ENCODE measurements at regions not wholly inside any gene's neighbourhood (a gene's known extent, or its start where the extent isn't known, plus 50 kb on each side); places are given as distances from the start of the nearest gene placed in this dataset.

- no peak for DNase-seq
- H4K91ac ChIP-seq (ENCODE audit: low read depth, low read length) = no peak overlapping the region
- H3K4me2 ChIP-seq (ENCODE audit: low read length) = no peak overlapping the region
- no peaks in the 10 kb centered on the region for H3K36me3 ChIP-seq (ENCODE audit: control insufficient read depth in 1 of 2, insufficient read depth in 2 of 2, low read length in 2 of 2)
- no CpG with 5 or more reads among the region's 3 CpGs for WGBS (ENCODE audit: extremely low coverage, insufficient coverage, insufficient read length)
- H3K18ac ChIP-seq (ENCODE audit: low read length) = no peak overlapping the region
- H3K4me3 ChIP-seq (ENCODE audit: low read depth, low read length) = no peak overlapping the region
- no peak overlapping the region for H4K12ac ChIP-seq (ENCODE audit: low read depth, low read length)
- no peaks in the 10 kb centered on the region for H3K27me3 ChIP-seq (ENCODE audit: insufficient read depth, low read length)
- no peak overlapping the region for H2AK5ac ChIP-seq (ENCODE audit: low read length)
- H2BK120ac ChIP-seq (ENCODE audit: insufficient read depth, low read length, poor library complexity) = no peak overlapping the region
- no peak overlapping the region for H3K14ac ChIP-seq (ENCODE audit: low read length)
- H3K9ac ChIP-seq (ENCODE audit: low read length) = no peak overlapping the region
- H4K8ac ChIP-seq (ENCODE audit: low read depth, low read length) = no peak overlapping the region
- H3K79me1 ChIP-seq (ENCODE audit: low read length) = no peaks in the 10 kb centered on the region
- H3K79me2 ChIP-seq (ENCODE audit: control insufficient read depth, insufficient read depth, low read length, poor library complexity) = no peaks in the 10 kb centered on the region
- no peak overlapping the region for H2BK12ac ChIP-seq (ENCODE audit: low read length)
- no peak overlapping the region for H3K23ac ChIP-seq (ENCODE audit: low read length)
- peaks cover 0 to 2% of the 10 kb centered on the region in 2 experiments for H3K4me1 ChIP-seq (ENCODE audit: control insufficient read depth in 1 of 2, insufficient read depth in 2 of 2, low read length in 2 of 2)
- H2AFZ ChIP-seq (ENCODE audit: insufficient read depth, low read length, poor library complexity) = no peak overlapping the region
- no peak overlapping the region for H3K4ac ChIP-seq (ENCODE audit: low read depth, low read length)
- H3K27ac ChIP-seq (ENCODE audit: low read depth, low read length) = no peak overlapping the region
- H3K9me3 ChIP-seq (ENCODE audit: insufficient read depth, low read depth, low read length) = no peaks in the 10 kb centered on the region
- H2BK5ac ChIP-seq (ENCODE audit: low read depth, low read length, poor library complexity) = no peak overlapping the region
These were observed 644.2 kb upstream of the SETBP1 start for GRCh38 chr18:44036501-44036900.

- H2BK12ac ChIP-seq (ENCODE audit: low read length) = no peak overlapping the region
- no peak overlapping the region for H2AFZ ChIP-seq (ENCODE audit: insufficient read depth, low read length, poor library complexity)
- H4K12ac ChIP-seq (ENCODE audit: low read depth, low read length) = no peak overlapping the region
- no peak overlapping the region for H2BK120ac ChIP-seq (ENCODE audit: insufficient read depth, low read length, poor library complexity)
- no peak overlapping the region for H2BK5ac ChIP-seq (ENCODE audit: low read depth, low read length, poor library complexity)
- no peaks in the 10 kb centered on the region for H3K79me2 ChIP-seq (ENCODE audit: control insufficient read depth, insufficient read depth, low read length, poor library complexity)
- no peak overlapping the region for H4K8ac ChIP-seq (ENCODE audit: low read depth, low read length)
- no peak overlapping the region for H3K4ac ChIP-seq (ENCODE audit: low read depth, low read length)
- H3K27me3 ChIP-seq (ENCODE audit: insufficient read depth, low read length) = no peaks in the 10 kb centered on the region
- no peak overlapping the region for H3K23ac ChIP-seq (ENCODE audit: low read length)
- no peaks in the 10 kb centered on the region for H3K36me3 ChIP-seq (ENCODE audit: control insufficient read depth in 1 of 2, insufficient read depth in 2 of 2, low read length in 2 of 2)
- no peaks in the 10 kb centered on the region for H3K9me3 ChIP-seq (ENCODE audit: insufficient read depth, low read depth, low read length)
- no peak overlapping the region for H3K27ac ChIP-seq (ENCODE audit: low read depth, low read length)
- H4K91ac ChIP-seq (ENCODE audit: low read depth, low read length) = no peak overlapping the region
- H3K9ac ChIP-seq (ENCODE audit: low read length) = no peak overlapping the region
- no peak overlapping the region for H3K4me2 ChIP-seq (ENCODE audit: low read length)
- no peak overlapping the region for H3K18ac ChIP-seq (ENCODE audit: low read length)
- H3K4me3 ChIP-seq (ENCODE audit: low read depth, low read length) = no peak overlapping the region
- no CpG with 5 or more reads among the region's 2 CpGs for WGBS (ENCODE audit: extremely low coverage, insufficient coverage, insufficient read length)
- no peak for DNase-seq
- no peak overlapping the region for H2AK5ac ChIP-seq (ENCODE audit: low read length)
- no peak overlapping the region for H3K14ac ChIP-seq (ENCODE audit: low read length)
- H3K79me1 ChIP-seq (ENCODE audit: low read length) = no peaks in the 10 kb centered on the region
- no peaks in the 10 kb centered on the region for H3K4me1 ChIP-seq (ENCODE audit: control insufficient read depth in 1 of 2, insufficient read depth in 2 of 2, low read length in 2 of 2)
These were observed 641.5 kb upstream of the SETBP1 start for GRCh38 chr18:44039216-44039615.

GRCh38 chr18:44039826-44040225 lies 640.9 kb upstream of the SETBP1 start:
- no peak overlapping the region for H2BK5ac ChIP-seq (ENCODE audit: low read depth, low read length, poor library complexity)
- no peak overlapping the region for H3K27ac ChIP-seq (ENCODE audit: low read depth, low read length)
- no peak overlapping the region for H3K23ac ChIP-seq (ENCODE audit: low read length)
- no peaks in the 10 kb centered on the region for H3K4me1 ChIP-seq (ENCODE audit: control insufficient read depth in 1 of 2, insufficient read depth in 2 of 2, low read length in 2 of 2)
- no peaks in the 10 kb centered on the region for H3K36me3 ChIP-seq (ENCODE audit: control insufficient read depth in 1 of 2, insufficient read depth in 2 of 2, low read length in 2 of 2)
- no peak overlapping the region for H3K18ac ChIP-seq (ENCODE audit: low read length)
- no peak overlapping the region for H3K9ac ChIP-seq (ENCODE audit: low read length)
- no peak overlapping the region for H2BK12ac ChIP-seq (ENCODE audit: low read length)
- no peak overlapping the region for H4K91ac ChIP-seq (ENCODE audit: low read depth, low read length)
- H3K14ac ChIP-seq (ENCODE audit: low read length) = no peak overlapping the region
- no peak overlapping the region for H4K12ac ChIP-seq (ENCODE audit: low read depth, low read length)
- no peak overlapping the region for H4K8ac ChIP-seq (ENCODE audit: low read depth, low read length)
- no peak overlapping the region for H2AFZ ChIP-seq (ENCODE audit: insufficient read depth, low read length, poor library complexity)
- DNase-seq = no peak
- no peaks in the 10 kb centered on the region for H3K79me2 ChIP-seq (ENCODE audit: control insufficient read depth, insufficient read depth, low read length, poor library complexity)
- H3K9me3 ChIP-seq (ENCODE audit: insufficient read depth, low read depth, low read length) = no peaks in the 10 kb centered on the region
- no peak overlapping the region for H2BK120ac ChIP-seq (ENCODE audit: insufficient read depth, low read length, poor library complexity)
- no peak overlapping the region for H3K4ac ChIP-seq (ENCODE audit: low read depth, low read length)
- H3K79me1 ChIP-seq (ENCODE audit: low read length) = no peaks in the 10 kb centered on the region
- H3K27me3 ChIP-seq (ENCODE audit: insufficient read depth, low read length) = no peaks in the 10 kb centered on the region
- H2AK5ac ChIP-seq (ENCODE audit: low read length) = no peak overlapping the region
- no CpG with 5 or more reads among the region's 1 CpG for WGBS (ENCODE audit: extremely low coverage, insufficient coverage, insufficient read length)
- H3K4me3 ChIP-seq (ENCODE audit: low read depth, low read length) = no peak overlapping the region
- H3K4me2 ChIP-seq (ENCODE audit: low read length) = no peak overlapping the region

- Histone ChIP-seq H3K4me1 (ENCODE audit: control insufficient read depth in 1 of 2, insufficient read depth in 2 of 2, low read length in 2 of 2) (no peaks in the 10 kb centered on the region), H4K12ac (ENCODE audit: low read depth, low read length) (no peak overlapping the region), H3K36me3 (ENCODE audit: control insufficient read depth in 1 of 2, insufficient read depth in 2 of 2, low read length in 2 of 2) (no peaks in the 10 kb centered on the region), H2AK5ac (ENCODE audit: low read length) (no peak overlapping the region), H3K18ac (ENCODE audit: low read length) (no peak overlapping the region), H2AFZ (ENCODE audit: insufficient read depth, low read length, poor library complexity) (no peak overlapping the region), H4K8ac (ENCODE audit: low read depth, low read length) (no peak overlapping the region), H3K79me1 (ENCODE audit: low read length) (no peaks in the 10 kb centered on the region), H3K9ac (ENCODE audit: low read length) (no peak overlapping the region), H2BK5ac (ENCODE audit: low read depth, low read length, poor library complexity) (no peak overlapping the region), H3K14ac (ENCODE audit: low read length) (no peak overlapping the region), H3K27ac (ENCODE audit: low read depth, low read length) (no peak overlapping the region), H2BK12ac (ENCODE audit: low read length) (no peak overlapping the region), H3K9me3 (ENCODE audit: insufficient read depth, low read depth, low read length) (no peaks in the 10 kb centered on the region), H3K27me3 (ENCODE audit: insufficient read depth, low read length) (no peaks in the 10 kb centered on the region), H3K4me3 (ENCODE audit: low read depth, low read length) (no peak overlapping the region), H3K4me2 (ENCODE audit: low read length) (no peak overlapping the region), H2BK120ac (ENCODE audit: insufficient read depth, low read length, poor library complexity) (no peak overlapping the region), H4K91ac (ENCODE audit: low read depth, low read length) (no peak overlapping the region), H3K79me2 (ENCODE audit: control insufficient read depth, insufficient read depth, low read length, poor library complexity) (no peaks in the 10 kb centered on the region), H3K4ac (ENCODE audit: low read depth, low read length) (no peak overlapping the region), H3K23ac (ENCODE audit: low read length) (no peak overlapping the region)
- WGBS (ENCODE audit: extremely low coverage, insufficient coverage, insufficient read length) = no CpG with 5 or more reads among the region's 3 CpGs
- no peak for DNase-seq
These were observed 639.1 kb upstream of the SETBP1 start for GRCh38 chr18:44041553-44041952.

All from trophoblast cell (in vitro differentiated cells and primary cell).